ENCODE measurements at regions not wholly inside any gene's neighbourhood (a gene's known extent, or its start where the extent isn't known, plus 50 kb on each side); places are given as distances from the start of the nearest gene placed in this dataset.

DNA sequence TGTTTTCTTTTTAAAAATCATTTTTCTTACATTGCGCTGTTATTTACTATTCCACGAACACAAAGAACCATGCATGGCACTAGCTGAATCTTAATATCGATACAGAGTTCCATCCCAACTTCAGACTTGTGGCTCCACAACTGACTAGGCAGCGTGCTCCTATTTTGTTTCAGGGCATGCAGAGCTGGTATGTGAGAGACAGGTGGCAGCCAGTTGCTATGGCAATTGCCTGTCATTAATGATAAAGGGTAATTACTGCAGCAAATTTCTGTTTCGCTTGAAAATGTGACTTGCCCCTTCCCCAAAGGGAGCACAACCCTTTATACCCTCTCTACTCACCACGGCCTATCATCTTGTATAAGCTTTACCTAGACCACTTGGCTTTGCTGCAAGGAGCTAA, 113.1 kb upstream of the G2E3 start:
- H3K9me3 ChIP-seq = no peaks in the 10 kb centered on the region
- H3K4me1 ChIP-seq = peaks cover 0 to 4% of the 10 kb centered on the region in 2 donors
- no peaks in the 10 kb centered on the region for H3K36me3 ChIP-seq
- 86 to 92% methylated on average over 6 of the region's 6 CpGs for WGBS, 2 donors
- no peak overlapping the region for H3K4me3 ChIP-seq (replicated peaks in 1 of 3)
- TF ChIP-seq POLR2A (IDR thresholded peaks at IDR 0.05) = no peak
- no peak for TF ChIP-seq CTCF (IDR thresholded peaks at IDR 0.05)
- intact Hi-C loops (cut with DNase I) = no loop called here
- H3K27me3 ChIP-seq = no peaks in the 10 kb centered on the region
- no peak overlapping the region for H3K27ac ChIP-seq
- DNase-seq = no peak

DNA sequence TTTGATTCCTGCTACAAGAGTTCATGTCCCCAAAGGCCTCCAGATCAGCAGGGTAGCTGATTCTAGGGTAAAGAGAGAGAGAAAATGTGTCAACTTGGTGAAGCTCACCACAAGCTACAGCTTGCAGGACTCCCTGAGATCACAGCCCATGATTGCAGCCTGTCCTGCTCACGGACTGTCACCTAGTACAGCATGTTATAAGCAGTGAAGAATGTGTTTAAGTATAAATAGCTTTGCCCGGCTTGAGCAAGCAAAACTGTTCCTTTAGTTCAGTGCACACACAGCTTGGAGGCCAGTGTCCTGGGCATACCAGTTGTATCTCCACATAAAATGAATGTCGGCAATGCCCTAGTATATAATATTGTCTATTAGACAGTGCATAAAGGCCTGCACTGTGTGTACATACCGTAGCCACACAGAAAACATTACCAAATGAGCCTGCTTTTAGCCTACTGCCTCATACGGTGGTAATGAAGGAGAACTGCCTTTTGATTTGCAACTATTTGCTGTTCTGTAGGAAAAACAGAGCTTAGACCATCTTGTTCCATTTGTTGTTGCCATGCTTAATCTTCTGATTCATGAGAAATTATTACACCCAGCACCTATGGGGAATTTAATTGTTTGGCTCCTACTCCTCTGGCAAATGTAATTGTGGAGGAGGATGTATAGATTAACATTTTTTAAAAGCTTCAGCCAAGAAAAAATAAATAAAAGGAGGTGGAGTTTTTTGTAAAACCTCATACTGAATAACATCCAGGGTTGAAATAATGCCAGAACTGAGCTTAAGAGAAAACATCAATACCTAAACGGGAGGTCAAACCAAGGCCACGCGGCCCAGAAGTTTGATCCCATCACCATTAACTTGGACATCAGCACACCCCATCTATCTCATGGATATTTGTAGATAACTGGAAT, 108.1 kb upstream of the G2E3 start:
- intact Hi-C loops (cut with DNase I) = no loop called here
- H3K4me1 ChIP-seq = peaks cover 0 to 4% of the 10 kb centered on the region in 2 donors
- H3K4me3 ChIP-seq (replicated peaks in 1 of 3) = no peak overlapping the region
- WGBS, 2 donors = 65 to 69% methylated on average over 8 of the region's 8 CpGs
- no peaks in the 10 kb centered on the region for H3K27me3 ChIP-seq
- H3K36me3 ChIP-seq = no peaks in the 10 kb centered on the region
- TF ChIP-seq POLR2A (IDR thresholded peaks at IDR 0.05) (no peak), CTCF (IDR thresholded peaks at IDR 0.05) (no peak)
- no peaks in the 10 kb centered on the region for H3K9me3 ChIP-seq
- peak; percentile 26 to 29 for DNase-seq
- no peak overlapping the region for H3K27ac ChIP-seq

DNA sequence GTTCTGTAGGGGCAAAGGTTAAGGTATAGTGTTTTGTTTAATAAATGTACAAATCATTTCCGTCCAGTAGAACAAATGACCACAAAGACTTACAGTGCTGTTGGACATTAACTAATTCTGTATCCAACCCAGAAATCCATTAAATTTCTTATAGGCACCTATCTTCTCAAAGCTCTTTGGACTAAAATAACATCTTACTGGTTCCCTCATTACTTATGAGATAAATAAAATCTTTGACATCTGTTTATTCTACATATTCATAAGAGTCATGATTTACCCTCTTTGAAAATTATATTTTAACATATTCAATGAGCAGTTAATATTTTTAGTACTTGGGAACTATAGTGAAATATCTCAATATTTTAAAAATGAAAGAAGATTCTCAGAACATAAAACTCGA, 102.7 kb upstream of the G2E3 start:
- H3K4me3 ChIP-seq (replicated peaks in 1 of 3) = no peak overlapping the region
- no peak for TF ChIP-seq CTCF (IDR thresholded peaks at IDR 0.05)
- no peak for TF ChIP-seq POLR2A (IDR thresholded peaks at IDR 0.05)
- no peaks in the 10 kb centered on the region for H3K27me3 ChIP-seq
- intact Hi-C loops (cut with DNase I) = no loop called here
- no peaks in the 10 kb centered on the region for H3K9me3 ChIP-seq
- H3K4me1 ChIP-seq = no peaks in the 10 kb centered on the region
- no peak overlapping the region for H3K27ac ChIP-seq
- WGBS, 2 donors = 90 to 93% methylated on average over 2 of the region's 2 CpGs
- no peak for DNase-seq
- H3K36me3 ChIP-seq = no peaks in the 10 kb centered on the region

DNA sequence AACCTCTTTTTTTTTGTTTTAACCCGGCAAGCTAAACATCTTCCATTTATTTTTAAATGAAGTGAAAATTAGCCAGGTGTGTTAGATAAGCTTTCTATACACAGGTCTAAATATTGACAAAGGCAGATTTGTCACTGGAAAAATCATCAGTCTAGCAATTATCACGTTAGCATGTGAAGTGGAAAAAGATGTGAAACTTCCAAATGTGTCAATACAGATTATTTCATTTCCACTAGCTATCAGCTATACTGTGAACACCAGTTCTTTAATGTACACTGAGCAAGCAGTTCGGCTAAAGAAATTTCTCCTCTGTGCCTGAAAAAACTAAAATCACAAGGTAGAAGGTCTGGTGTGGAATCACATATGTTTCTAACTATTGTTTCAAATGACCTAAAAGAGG, 96.6 kb upstream of the G2E3 start:
- intact Hi-C loops (cut with DNase I) = no loop called here
- H3K27me3 ChIP-seq = no peaks in the 10 kb centered on the region
- H3K9me3 ChIP-seq = no peaks in the 10 kb centered on the region
- TF ChIP-seq POLR2A (IDR thresholded peaks at IDR 0.05) = no peak
- no peak for TF ChIP-seq CTCF (IDR thresholded peaks at IDR 0.05)
- H3K36me3 ChIP-seq = no peaks in the 10 kb centered on the region
- WGBS, 2 donors = 71 to 74% methylated on average over 3 of the region's 3 CpGs
- no peaks in the 10 kb centered on the region for H3K4me1 ChIP-seq
- H3K27ac ChIP-seq = no peak overlapping the region
- no peak for DNase-seq
- no peak overlapping the region for H3K4me3 ChIP-seq (replicated peaks in 1 of 3)

- no peak for TF ChIP-seq CTCF (IDR thresholded peaks at IDR 0.05)
- TF ChIP-seq POLR2A (IDR thresholded peaks at IDR 0.05) = no peak
- no peak overlapping the region for H3K27ac ChIP-seq
- WGBS, 2 donors = 88 to 100% methylated on average over 1 of the region's 1 CpG
- DNase-seq = no peak
- intact Hi-C loops (cut with DNase I) = no loop called here
- H3K9me3 ChIP-seq = no peaks in the 10 kb centered on the region
- no peaks in the 10 kb centered on the region for H3K36me3 ChIP-seq
- no peaks in the 10 kb centered on the region for H3K4me1 ChIP-seq
- no peaks in the 10 kb centered on the region for H3K27me3 ChIP-seq
- no peak overlapping the region for H3K4me3 ChIP-seq (replicated peaks in 1 of 3)
Measured at GRCh38 chr14:30464481-30464880, 94.5 kb upstream of the G2E3 start.
